ENCODE measurements at regions not wholly inside any gene's neighbourhood (a gene's known extent, or its start where the extent isn't known, plus 50 kb on each side); places are given as distances from the start of the nearest gene placed in this dataset.
"Not testable (repeated sequence)": the region's sequence is repeated elsewhere in the genome, so short reads cannot be mapped to it uniquely, and the experiment has no call there.

GRCh38 chr2:71922499-71923142 lies 225.0 kb downstream of the CYP26B1 start:
- DNase-seq (ENCODE audit: low read depth) = no peak

GRCh38 chr2:71922091-71922490 lies 225.6 kb downstream of the CYP26B1 start:
- no peak for DNase-seq (ENCODE audit: low read depth)

- DNase-seq (ENCODE audit: low read depth) = not testable (repeated sequence)
These were observed 226.8 kb downstream of the CYP26B1 start for GRCh38 chr2:71920819-71921218.

GRCh38 chr2:71919708-71920107 lies 228.0 kb downstream of the CYP26B1 start:
- no peak for DNase-seq (ENCODE audit: low read depth)

- DNase-seq (ENCODE audit: low read depth) = no peak
These were observed 237.4 kb downstream of the CYP26B1 start for GRCh38 chr2:71910277-71910676.

GRCh38 chr2:71908798-71909197 lies 238.9 kb downstream of the CYP26B1 start:
- no peak for DNase-seq (ENCODE audit: low read depth)

- DNase-seq (ENCODE audit: low read depth) = no peak
These were observed 240.2 kb downstream of the CYP26B1 start for GRCh38 chr2:71907503-71907902.

GRCh38 chr2:71906357-71906973 lies 241.2 kb downstream of the CYP26B1 start:
- DNase-seq (ENCODE audit: low read depth) = no peak

GRCh38 chr2:71905205-71905604 lies 242.5 kb downstream of the CYP26B1 start:
- no peak for DNase-seq (ENCODE audit: low read depth)

- no peak for DNase-seq (ENCODE audit: low read depth)
These were observed 243.8 kb downstream of the CYP26B1 start for GRCh38 chr2:71903841-71904240.

- DNase-seq (ENCODE audit: low read depth) = no peak
These were observed 246.2 kb downstream of the CYP26B1 start for GRCh38 chr2:71901466-71901865.

- DNase-seq (ENCODE audit: low read depth) = no peak
These were observed 248.6 kb downstream of the CYP26B1 start for GRCh38 chr2:71898851-71899681.

GRCh38 chr2:71898375-71898774 lies 249.3 kb downstream of the CYP26B1 start:
- no peak for DNase-seq (ENCODE audit: low read depth)

- no peak for DNase-seq (ENCODE audit: low read depth)
These were observed 249.8 kb downstream of the CYP26B1 start for GRCh38 chr2:71897836-71898235.

- DNase-seq (ENCODE audit: low read depth) = no peak
These were observed 250.6 kb downstream of the CYP26B1 start for GRCh38 chr2:71897137-71897480.

- DNase-seq (ENCODE audit: low read depth) = no peak
These were observed 251.1 kb downstream of the CYP26B1 start for GRCh38 chr2:71896385-71897136.

GRCh38 chr2:71895320-71896161 lies 252.1 kb downstream of the CYP26B1 start:
- no peak for DNase-seq (ENCODE audit: low read depth)

GRCh38 chr2:71894261-71894660 lies 253.4 kb downstream of the CYP26B1 start:
- DNase-seq (ENCODE audit: low read depth) = no peak

GRCh38 chr2:71893646-71894045 lies 254.0 kb downstream of the CYP26B1 start:
- no peak for DNase-seq (ENCODE audit: low read depth)

- no peak for DNase-seq (ENCODE audit: low read depth)
These were observed 254.8 kb downstream of the CYP26B1 start for GRCh38 chr2:71892896-71893295.

- DNase-seq (ENCODE audit: low read depth) = no peak
These were observed 255.3 kb downstream of the CYP26B1 start for GRCh38 chr2:71892423-71892730.

Data from GM04503 (cell line).